ENCODE measurements at regions not wholly inside any gene's neighbourhood (a gene's known extent, or its start where the extent isn't known, plus 50 kb on each side); places are given as distances from the start of the nearest gene placed in this dataset.
"Not testable (repeated sequence)": the region's sequence is repeated elsewhere in the genome, so short reads cannot be mapped to it uniquely, and the experiment has no call there.

- DNase-seq (ENCODE audit: low spot score) = no peak
These were observed 478.7 kb downstream of the TYW1 start for GRCh38 chr7:67475293-67475692.

- DNase-seq (ENCODE audit: low spot score) = no peak
These were observed 481.4 kb downstream of the TYW1 start for GRCh38 chr7:67478066-67478465.

- peak; percentile 77 for DNase-seq (ENCODE audit: low spot score)
These were observed 487.7 kb downstream of the TYW1 start for GRCh38 chr7:67484244-67484751.

GRCh38 chr7:67486401-67486800 is 489.8 kb downstream of the TYW1 start:
- no peak for DNase-seq (ENCODE audit: low spot score)

- no peak for DNase-seq (ENCODE audit: low spot score)
These were observed 490.7 kb downstream of the TYW1 start for GRCh38 chr7:67487316-67487715.

GRCh38 chr7:67489881-67490280 is 493.2 kb downstream of the TYW1 start:
- no peak for DNase-seq (ENCODE audit: low spot score)

- DNase-seq (ENCODE audit: low spot score) = no peak
These were observed 496.7 kb downstream of the TYW1 start for GRCh38 chr7:67493366-67493765.

- peak; percentile 23 for DNase-seq (ENCODE audit: low spot score)
These were observed 500.0 kb downstream of the TYW1 start for GRCh38 chr7:67496589-67496988.

- DNase-seq (ENCODE audit: low spot score) = not testable (repeated sequence)
These were observed 501.3 kb downstream of the TYW1 start for GRCh38 chr7:67497914-67498313.

- DNase-seq (ENCODE audit: low spot score) = no peak
These were observed 506.3 kb downstream of the TYW1 start for GRCh38 chr7:67502929-67503328.

- no peak for DNase-seq (ENCODE audit: low spot score)
These were observed 508.8 kb downstream of the TYW1 start for GRCh38 chr7:67505449-67505848.

GRCh38 chr7:67512481-67512880 is 515.8 kb downstream of the TYW1 start:
- no peak for DNase-seq (ENCODE audit: low spot score)

- no peak for DNase-seq (ENCODE audit: low spot score)
These were observed 521.9 kb downstream of the TYW1 start for GRCh38 chr7:67518580-67518979.

- DNase-seq (ENCODE audit: low spot score) = no peak
These were observed 522.5 kb downstream of the TYW1 start for GRCh38 chr7:67519171-67519570.

- DNase-seq (ENCODE audit: low spot score) = no peak
These were observed 525.9 kb downstream of the TYW1 start for GRCh38 chr7:67522504-67522903.

GRCh38 chr7:67523713-67524112 is 527.1 kb downstream of the TYW1 start:
- DNase-seq (ENCODE audit: low spot score) = no peak

- DNase-seq (ENCODE audit: low spot score) = no peak
These were observed 529.0 kb downstream of the TYW1 start for GRCh38 chr7:67525588-67525987.

GRCh38 chr7:67535241-67535989 is 538.8 kb downstream of the TYW1 start:
- DNase-seq (ENCODE audit: low spot score) = no peak

- DNase-seq (ENCODE audit: low spot score) = no peak
These were observed 546.3 kb downstream of the TYW1 start for GRCh38 chr7:67542916-67543315.

GRCh38 chr7:67547183-67547907 is 550.7 kb downstream of the TYW1 start:
- no peak for DNase-seq (ENCODE audit: low spot score)

- DNase-seq (ENCODE audit: low spot score) = no peak
These were observed 552.5 kb downstream of the TYW1 start for GRCh38 chr7:67549126-67549525.

- peak; percentile 37 for DNase-seq (ENCODE audit: low spot score)
These were observed 554.3 kb downstream of the TYW1 start for GRCh38 chr7:67550801-67551436.

- DNase-seq (ENCODE audit: low spot score) = no peak
These were observed 556.1 kb downstream of the TYW1 start for GRCh38 chr7:67552738-67553137.
